HepG2 (cell line): ENCODE measurements at regions not wholly inside any gene's neighbourhood (a gene's known extent, or its start where the extent isn't known, plus 50 kb on each side); places are given as distances from the start of the nearest gene placed in this dataset.

Source experiments
- ATAC-seq: fragments of 200-7000 bp; cut with Tn5 transposase; 3 replicates; pipeline ENCODE4 v1.9.1; 2020; ENCODE audit warnings: mild to moderate bottlenecking, moderate library complexity
- BruUV-seq: library from RNA; stranded (reverse); fragments of 400-500 nt; replicated peaks from 2 replicates; lab custom pipeline; 2021; lab: Mats Ljungman, UMichigan
- CTCF ChIA-PET: fragments of 300-600 bp; formaldehyde crosslinking; extraction: SDS; loops from one replicate; lab custom pipeline; 2021; ENCODE audit warnings: low total read pairs, inconsistent platforms, low intra/inter-chr PET ratio; lab: Yijun Ruan, JAX
- POLR2A ChIA-PET: fragments of 350-600 bp; sonication (Branson Sonifier 250); formaldehyde crosslinking; loops from one replicate; lab custom pipeline; 2020; ENCODE audit warnings: antibody characterized with exemption, inconsistent platforms; lab: Yijun Ruan, JAX
- DNase-seq: peaks from one replicate; pipeline ENCODE4 v3.0.0-alpha.2; 2015; ENCODE audit warnings: low spot score
- FAIRE-seq: peaks from 3 replicates; lab custom pipeline; 2011; peaks lifted over from hg19 to GRCh38; lab: Jason Lieb, UNC
- H2AFZ ChIP-seq: one replicate; pipeline ENCODE4 v1.6.1; 2011; ENCODE audit warnings: low read length, inconsistent platforms
- H3K27ac ChIP-seq: fragments of 300-600 bp; 3 replicates; pipeline ENCODE4 v1.8.0; 2011; ENCODE audit warnings: mixed run types, mild to moderate bottlenecking, mixed read lengths, low read length, inconsistent platforms; ENCODE audit not compliant: insufficient read depth; ENCODE audit errors: extremely low read length
- H3K27me3 ChIP-seq, 2 experiments: fragments of 200-600 bp in 1 of 2; 2 replicates in 1 of 2; 3 replicates in 1 of 2; pipeline versions ENCODE4 v1.6.0 to v1.8.0; 2011; ENCODE audit warnings: low read length in 2 of 2, mild to moderate bottlenecking in 2 of 2, moderate library complexity in 2 of 2, inconsistent platforms in 1 of 2; ENCODE audit not compliant: insufficient read depth in 2 of 2, control insufficient read depth in 1 of 2
- H3K36me3 ChIP-seq, 2 experiments: fragments of 200-600 bp in 1 of 2; replicated peaks in 1 of 2; 2 replicates in 1 of 2; 3 replicates in 1 of 2; pipeline versions ENCODE4 v1.5.1 to v1.8.0; 2011; ENCODE audit warnings: low read length in 2 of 2, inconsistent platforms in 1 of 2; ENCODE audit not compliant: insufficient read depth in 2 of 2, control insufficient read depth in 1 of 2
- H3K4me1 ChIP-seq: 2 replicates; pipeline ENCODE4 v1.5.1; 2012; ENCODE audit warnings: low read length, inconsistent platforms; ENCODE audit not compliant: insufficient read depth
- H3K4me2 ChIP-seq: 2 replicates; pipeline ENCODE4 v1.6.0; 2011; ENCODE audit warnings: low read depth, low read length, inconsistent platforms
- H3K4me3 ChIP-seq, 3 experiments: fragments of 200-600 bp in 1 of 3; sonication (generic), shearing (Covaris generic) in 1 of 3; replicated peaks in 1 of 3; 2 replicates each; pipeline ENCODE4 v1.5.1; 2011 to 2016; ENCODE audit warnings: low read length in 3 of 3, inconsistent platforms in 2 of 3, low read depth in 2 of 3, mild to moderate bottlenecking in 2 of 3, control low read depth in 1 of 3, mixed read lengths in 1 of 3; ENCODE audit not compliant: insufficient read depth in 1 of 3
- H3K79me2 ChIP-seq: one replicate; pipeline ENCODE4 v1.6.1; 2011; ENCODE audit warnings: low read length, inconsistent platforms; ENCODE audit not compliant: insufficient read depth
- H3K9ac ChIP-seq: 2 replicates; pipeline ENCODE4 v1.6.0; 2011; ENCODE audit warnings: mild to moderate bottlenecking, low read depth, low read length, inconsistent platforms; ENCODE audit not compliant: insufficient read depth
- H3K9me3 ChIP-seq: 2 replicates; pipeline ENCODE4 v1.5.1; 2012; ENCODE audit warnings: mild to moderate bottlenecking, low read length
- H4K20me1 ChIP-seq: 2 replicates; pipeline ENCODE4 v1.6.0; 2011; ENCODE audit warnings: inconsistent platforms, mild to moderate bottlenecking, low read length, moderate library complexity; ENCODE audit not compliant: insufficient read depth
- HNF1A ChIP-seq, 2 experiments: sonication (generic) in 1 of 2; formaldehyde crosslinking in 1 of 2; IDR thresholded peaks; 2 replicates each; pipeline versions ENCODE4 v1.4.0 to v1.6.1; 2016 to 2020; ENCODE audit warnings: borderline replicate concordance in 1 of 2, low read depth in 1 of 2, mild to moderate bottlenecking in 1 of 2, missing genetic modification reagents in 1 of 2
- KDM1A ChIP-seq: IDR thresholded peaks from 2 replicates; pipeline ENCODE4 v1.6.1; 2016; ENCODE audit warnings: missing compliant biosample characterization
- LRRFIP1 ChIP-seq: sonication (generic); formaldehyde crosslinking; conservative IDR thresholded peaks from 2 replicates; pipeline ENCODE4 v1.4.0; 2020; ENCODE audit warnings: missing genetic modification reagents
- MATR3 ChIP-seq: sonication (generic); formaldehyde crosslinking; IDR thresholded peaks from 2 replicates; pipeline ENCODE4 v1.4.0; 2020; ENCODE audit warnings: missing genetic modification reagents
- NAIF1 ChIP-seq: sonication (generic); formaldehyde crosslinking; IDR thresholded peaks from 2 replicates; pipeline ENCODE4 v1.5.0; 2020; ENCODE audit warnings: mild to moderate bottlenecking, missing genetic modification reagents, borderline replicate concordance
- ONECUT2 ChIP-seq: sonication (generic); formaldehyde crosslinking; IDR thresholded peaks from 2 replicates; pipeline ENCODE4 v1.4.0; 2020; ENCODE audit warnings: missing genetic modification reagents
- PAX8 ChIP-seq: sonication (generic); formaldehyde crosslinking; IDR thresholded peaks from 2 replicates; pipeline ENCODE4 v1.8.0; 2022; ENCODE audit warnings: mild to moderate bottlenecking, missing genetic modification reagents, borderline replicate concordance
- RAD21 ChIP-seq: fragments of 450-650 bp; formaldehyde crosslinking; IDR thresholded peaks from 2 replicates; pipeline ENCODE4 v1.5.0; 2020; ENCODE audit warnings: mild to moderate bottlenecking
- RAD51 ChIP-seq: fragments of 450-650 bp; IDR thresholded peaks from 2 replicates; pipeline ENCODE4 v1.6.1; 2016; ENCODE audit warnings: borderline replicate concordance
- ZNF44 ChIP-seq: sonication (generic); formaldehyde crosslinking; IDR thresholded peaks from 2 replicates; pipeline ENCODE4 v1.5.1; 2020; ENCODE audit warnings: mild to moderate bottlenecking, missing genetic modification reagents
- ZNF672 ChIP-seq: sonication (generic); formaldehyde crosslinking; IDR thresholded peaks from 2 replicates; pipeline ENCODE4 v1.8.1; 2022; ENCODE audit warnings: missing genetic modification reagents
- ZNF777 ChIP-seq: sonication (generic); formaldehyde crosslinking; IDR thresholded peaks from 2 replicates; pipeline ENCODE4 v1.4.0; 2020; ENCODE audit warnings: missing genetic modification reagents
- WGBS: methylation state at CpG from one replicate; pipeline ENCODE4 v1.1.6; 2017; ENCODE audit warnings: low lambda C conversion rate; 5-methylcytosine and 5-hydroxymethylcytosine counted together
- in situ Hi-C: cut with HindIII; loops from 2 replicates; pipeline ENCODE4 v1.10.0; 2017; ENCODE audit warnings: low pct_unique_long_range_greater_than_20kb; ENCODE audit not compliant: extremely low pct_ligation_motif_present
- intact Hi-C: fragments of 100-400 bp; cut with micrococcal nuclease; formaldehyde crosslinking; loops from one replicate; pipeline ENCODE4 v1.10.0; 2022; ENCODE audit not compliant: unreplicated experiment
- TF ChIP-seq, protein P1 (sequence below): sonication (generic); formaldehyde crosslinking; IDR thresholded peaks from 2 replicates; pipeline ENCODE4 v1.4.0; 2020; ENCODE audit warnings: missing genetic modification reagents
- TF ChIP-seq, protein P2 (sequence below): sonication (generic); formaldehyde crosslinking; IDR thresholded peaks from 2 replicates; pipeline ENCODE4 v1.4.0; 2020; ENCODE audit warnings: missing genetic modification reagents

- Histone ChIP-seq H3K27ac (no peak overlapping the region), H3K79me2 (no peaks in the 10 kb centered on the region), H3K4me1 (no peaks in the 10 kb centered on the region), H2AFZ (no peak overlapping the region), H3K9ac (no peak overlapping the region), H4K20me1 (no peaks in the 10 kb centered on the region), H3K36me3 (no peaks in the 10 kb centered on the region), H3K4me3 (no peak overlapping the region), H3K9me3 (no peaks in the 10 kb centered on the region), H3K27me3 (no peaks in the 10 kb centered on the region), H3K4me2 (no peak overlapping the region)
- WGBS, result 32% methylated on average over 3 of the region's 3 CpGs
- intact Hi-C loops, result no loop called here
- ATAC-seq (no peak), FAIRE-seq (no peak), DNase-seq (no peak)
- ChIA-PET POLR2A (no interaction called here), CTCF (no interaction called here)
- BruUV-seq, result no TSS peak
- in situ Hi-C loops, result no loop called here
- TF ChIP-seq LRRFIP1 (CRISPR knock-in tag) (no peak), KDM1A (CRISPR knock-in tag) (no peak), PAX8 (CRISPR knock-in tag) (no peak), HNF1A (IDR thresholded peaks at IDR 0.05; ENCODE audit: low read depth) (no peak), HNF1A (CRISPR knock-in tag; IDR thresholded peaks at IDR 0.05; ENCODE audit: borderline replicate concordance) (no peak), ZNF44 (CRISPR knock-in tag) (no peak), ZNF777 (no peak), ZNF672 (no peak), MATR3 (CRISPR knock-in tag) (no peak), RAD51 (no peak), NAIF1 (CRISPR knock-in tag) (no peak), ONECUT2 (CRISPR knock-in tag) (no peak), RAD21 (no peak)
- TF ChIP-seq, protein P1, sequence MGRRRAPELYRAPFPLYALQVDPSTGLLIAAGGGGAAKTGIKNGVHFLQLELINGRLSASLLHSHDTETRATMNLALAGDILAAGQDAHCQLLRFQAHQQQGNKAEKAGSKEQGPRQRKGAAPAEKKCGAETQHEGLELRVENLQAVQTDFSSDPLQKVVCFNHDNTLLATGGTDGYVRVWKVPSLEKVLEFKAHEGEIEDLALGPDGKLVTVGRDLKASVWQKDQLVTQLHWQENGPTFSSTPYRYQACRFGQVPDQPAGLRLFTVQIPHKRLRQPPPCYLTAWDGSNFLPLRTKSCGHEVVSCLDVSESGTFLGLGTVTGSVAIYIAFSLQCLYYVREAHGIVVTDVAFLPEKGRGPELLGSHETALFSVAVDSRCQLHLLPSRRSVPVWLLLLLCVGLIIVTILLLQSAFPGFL (CRISPR knock-in tag), result no peak
- TF ChIP-seq, protein P2, sequence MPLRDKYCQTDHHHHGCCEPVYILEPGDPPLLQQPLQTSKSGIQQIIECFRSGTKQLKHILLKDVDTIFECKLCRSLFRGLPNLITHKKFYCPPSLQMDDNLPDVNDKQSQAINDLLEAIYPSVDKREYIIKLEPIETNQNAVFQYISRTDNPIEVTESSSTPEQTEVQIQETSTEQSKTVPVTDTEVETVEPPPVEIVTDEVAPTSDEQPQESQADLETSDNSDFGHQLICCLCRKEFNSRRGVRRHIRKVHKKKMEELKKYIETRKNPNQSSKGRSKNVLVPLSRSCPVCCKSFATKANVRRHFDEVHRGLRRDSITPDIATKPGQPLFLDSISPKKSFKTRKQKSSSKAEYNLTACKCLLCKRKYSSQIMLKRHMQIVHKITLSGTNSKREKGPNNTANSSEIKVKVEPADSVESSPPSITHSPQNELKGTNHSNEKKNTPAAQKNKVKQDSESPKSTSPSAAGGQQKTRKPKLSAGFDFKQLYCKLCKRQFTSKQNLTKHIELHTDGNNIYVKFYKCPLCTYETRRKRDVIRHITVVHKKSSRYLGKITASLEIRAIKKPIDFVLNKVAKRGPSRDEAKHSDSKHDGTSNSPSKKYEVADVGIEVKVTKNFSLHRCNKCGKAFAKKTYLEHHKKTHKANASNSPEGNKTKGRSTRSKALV (CRISPR knock-in tag), result no peak
These were observed 973.5 kb upstream of the SPRY2 start for GRCh38 chr13:81314461-81314860.
